B cell (primary cell): ENCODE measurements at regions not wholly inside any gene's neighbourhood (a gene's known extent, or its start where the extent isn't known, plus 50 kb on each side); places are given as distances from the start of the nearest gene placed in this dataset.

Experiments
- ATAC-seq: fragments of 200-7000 bp; cut with Tn5 transposase; one replicate; pipeline ENCODE4 v1.10.0; 2021; ENCODE audit warnings: low read depth, mild to moderate bottlenecking, moderate number of reproducible peaks, moderate library complexity
- CTCF ChIA-PET: fragments of 350-600 bp; sonication (Branson Sonifier 250); formaldehyde crosslinking; loops from one replicate; lab custom pipeline; 2021; ENCODE audit warnings: antibody characterized with exemption, inconsistent platforms; lab: Charles Lee
- POLR2A ChIA-PET: fragments of 350-600 bp; sonication (Branson Sonifier 250); formaldehyde crosslinking; loops from one replicate; lab custom pipeline; 2021; ENCODE audit warnings: antibody characterized with exemption; lab: Charles Lee
- DNase-seq: peaks from one replicate; pipeline ENCODE4 v3.0.0; 2013
- H2AFZ ChIP-seq: 2 replicates; pipeline ENCODE4 v1.6.1; 2012; ENCODE audit warnings: mild to moderate bottlenecking, low read depth, low read length; ENCODE audit not compliant: insufficient read depth, poor library complexity, severe bottlenecking
- H3K27ac ChIP-seq, 2 donors: 1 replicate in 1 of 2; 2 replicates in 1 of 2; pipeline ENCODE4 v1.5.1; 2012 to 2013; ENCODE audit warnings: low read length in 2 of 2, mild to moderate bottlenecking in 2 of 2, moderate library complexity in 1 of 2
- H3K27me3 ChIP-seq, 4 experiments: fragments of 200-600 bp in 1 of 4; sonication (generic) in 1 of 4; replicated peaks in 1 of 4; 1 replicate in 2 of 4; 2 replicates in 2 of 4; pipeline versions ENCODE4 v1.6.1 to v1.7.0; 2013 to 2016; ENCODE audit warnings: low read length in 3 of 4, mild to moderate bottlenecking in 2 of 4, mixed read lengths in 1 of 4, moderate library complexity in 1 of 4; ENCODE audit not compliant: insufficient read depth in 4 of 4, control insufficient read depth in 3 of 4; ENCODE audit errors: control extremely low read depth in 1 of 4
- H3K36me3 ChIP-seq, 2 experiments: replicated peaks in 1 of 2; 1 replicate in 1 of 2; 2 replicates in 1 of 2; pipeline versions ENCODE4 v1.6.1 to v1.7.1; 2013; ENCODE audit warnings: low read length in 1 of 2; ENCODE audit not compliant: insufficient read depth in 2 of 2, control insufficient read depth in 1 of 2; ENCODE audit errors: control extremely low read depth in 1 of 2, extremely low read depth in 1 of 2
- H3K4me1 ChIP-seq, 2 donors: fragments of 200-600 bp in 1 of 2; sonication (generic) in 1 of 2; 1 replicate in 1 of 2; 2 replicates in 1 of 2; pipeline versions ENCODE4 v1.5.1 to v1.6.1; 2013 to 2017; ENCODE audit warnings: low read length in 2 of 2; ENCODE audit not compliant: control insufficient read depth in 2 of 2, insufficient read depth in 2 of 2
- H3K4me2 ChIP-seq: replicated peaks from 2 replicates; pipeline ENCODE3; 2012; ENCODE audit warnings: mild to moderate bottlenecking, low read depth, low read length; ENCODE audit not compliant: poor library complexity, severe bottlenecking
- H3K4me3 ChIP-seq, 5 experiments: fragments of 200-600 bp in 1 of 5; sonication (generic) in 1 of 5; 1 replicate in 3 of 5; 2 replicates in 2 of 5; pipeline versions ENCODE4 v1.5.1 to v1.7.0; 2011 to 2016; ENCODE audit warnings: low read length in 4 of 5, mild to moderate bottlenecking in 4 of 5, low read depth in 2 of 5, control low read depth in 1 of 5, moderate library complexity in 1 of 5; ENCODE audit not compliant: insufficient read depth in 1 of 5; ENCODE audit errors: control extremely low read depth in 1 of 5, extremely low read depth in 1 of 5
- H3K79me2 ChIP-seq: fragments of 200-600 bp; sonication (generic); one replicate; pipeline ENCODE4 v1.6.0; 2016; ENCODE audit warnings: low read length; ENCODE audit not compliant: control insufficient read depth, insufficient read depth
- H3K9ac ChIP-seq: fragments of 200-600 bp; sonication (generic); 2 replicates; pipeline ENCODE4 v1.6.1; 2017; ENCODE audit warnings: mild to moderate bottlenecking, low read length, moderate library complexity
- H3K9me3 ChIP-seq, 3 donors: one replicate each; pipeline versions ENCODE4 v1.6.1 to v1.7.1; 2013; ENCODE audit warnings: low read length in 2 of 3; ENCODE audit not compliant: control insufficient read depth in 2 of 3, insufficient read depth in 1 of 3; ENCODE audit errors: control extremely low read depth in 1 of 3
- H4K20me1 ChIP-seq: 2 replicates; pipeline ENCODE4 v1.6.0; 2012; ENCODE audit warnings: mild to moderate bottlenecking, low read length; ENCODE audit not compliant: insufficient read depth, control insufficient read depth, poor library complexity, severe bottlenecking
- H3K27ac Mint-ChIP-seq: one replicate; pipeline ENCODE4 v1.8.0; 2021; ENCODE audit warnings: mixed read lengths
- H3K27me3 Mint-ChIP-seq: one replicate; pipeline ENCODE4 v1.8.0; 2021; ENCODE audit warnings: mixed read lengths
- H3K4me1 Mint-ChIP-seq: one replicate; pipeline ENCODE4 v1.8.0; 2021; ENCODE audit warnings: mixed read lengths
- H3K4me3 Mint-ChIP-seq: one replicate; pipeline ENCODE4 v1.8.0; 2021; ENCODE audit warnings: mixed read lengths
- H3K9me3 Mint-ChIP-seq: one replicate; pipeline ENCODE4 v1.8.0; 2022; ENCODE audit warnings: mixed read lengths; ENCODE audit not compliant: insufficient read depth
- EZH2 ChIP-seq: IDR thresholded peaks from 2 replicates; pipeline ENCODE4 v1.6.1; 2012; ENCODE audit warnings: borderline replicate concordance, low read depth, mild to moderate bottlenecking, moderate library complexity, low read length; ENCODE audit not compliant: insufficient read depth, poor library complexity, severe bottlenecking
- WGBS: methylation state at CpG from one replicate; pipeline ENCODE4 v1.1.5; 2013; ENCODE audit warnings: missing lambda C conversion rate; ENCODE audit not compliant: insufficient coverage; 5-methylcytosine and 5-hydroxymethylcytosine counted together
- intact Hi-C: fragments of 100-400 bp; cut with micrococcal nuclease; formaldehyde crosslinking; loops from one replicate; pipeline ENCODE4 v1.10.0; 2022
- TF ChIP-seq, protein P1 (sequence below): fragments of 200-600 bp; IDR thresholded peaks from one replicate; pipeline ENCODE4 v1.8.0; 2022; ENCODE audit warnings: antibody characterized with exemption, mild to moderate bottlenecking

DNA sequence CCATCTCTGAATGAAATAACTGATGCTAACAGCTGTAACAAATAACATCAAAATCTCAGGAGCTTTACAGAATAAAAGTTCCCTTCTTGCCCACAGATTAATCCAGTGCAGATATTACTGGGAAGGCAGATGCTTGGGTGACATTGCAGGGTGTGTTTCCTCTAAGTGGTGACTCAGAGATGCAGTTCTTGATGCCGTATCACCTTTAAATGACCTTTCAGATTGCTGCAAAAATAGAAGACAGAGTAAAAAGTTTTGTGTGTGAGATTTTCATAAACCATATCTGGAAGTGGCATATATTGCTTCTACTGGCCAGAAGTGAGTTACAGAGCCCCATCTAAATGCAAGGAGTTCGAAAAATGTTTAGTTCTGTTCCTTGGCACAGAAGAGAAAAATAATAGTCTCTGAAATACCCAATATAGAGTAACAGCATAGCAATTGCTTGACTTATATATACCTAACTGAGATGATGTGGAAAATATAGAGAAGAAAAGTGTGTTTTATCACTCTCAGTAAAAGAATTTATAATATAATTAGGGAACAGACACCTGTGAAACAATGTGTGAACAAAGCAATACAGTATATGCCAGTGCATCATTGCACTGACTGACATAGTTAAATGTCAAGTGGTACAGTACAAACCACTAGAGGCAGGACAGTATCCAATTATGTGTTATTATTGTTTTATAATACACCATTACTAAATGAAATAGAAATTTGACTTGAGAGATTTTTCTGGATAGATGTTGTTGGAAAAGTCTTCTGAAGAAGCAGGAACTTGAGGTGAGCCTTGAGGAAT is 430.7 kb upstream of the CBLB start:
- H3K4me2 ChIP-seq = no peak overlapping the region
- H3K36me3 ChIP-seq = no peaks in the 10 kb centered on the region
- no peak overlapping the region for H3K27ac ChIP-seq
- intact Hi-C loops = loop anchor here (10.0 kb wide), 1 partner anchor 175 kb away; no protein-coding TSS in a partner anchor
- ChIA-PET CTCF (no interaction called here), POLR2A (no interaction called here)
- no peaks in the 10 kb centered on the region for H3K27me3 Mint-ChIP-seq
- H3K9me3 Mint-ChIP-seq = no peaks in the 10 kb centered on the region
- no peak overlapping the region for H3K4me3 ChIP-seq
- H3K79me2 ChIP-seq = no peaks in the 10 kb centered on the region
- H3K27me3 ChIP-seq = no peaks in the 10 kb centered on the region
- TF ChIP-seq, protein P1, sequence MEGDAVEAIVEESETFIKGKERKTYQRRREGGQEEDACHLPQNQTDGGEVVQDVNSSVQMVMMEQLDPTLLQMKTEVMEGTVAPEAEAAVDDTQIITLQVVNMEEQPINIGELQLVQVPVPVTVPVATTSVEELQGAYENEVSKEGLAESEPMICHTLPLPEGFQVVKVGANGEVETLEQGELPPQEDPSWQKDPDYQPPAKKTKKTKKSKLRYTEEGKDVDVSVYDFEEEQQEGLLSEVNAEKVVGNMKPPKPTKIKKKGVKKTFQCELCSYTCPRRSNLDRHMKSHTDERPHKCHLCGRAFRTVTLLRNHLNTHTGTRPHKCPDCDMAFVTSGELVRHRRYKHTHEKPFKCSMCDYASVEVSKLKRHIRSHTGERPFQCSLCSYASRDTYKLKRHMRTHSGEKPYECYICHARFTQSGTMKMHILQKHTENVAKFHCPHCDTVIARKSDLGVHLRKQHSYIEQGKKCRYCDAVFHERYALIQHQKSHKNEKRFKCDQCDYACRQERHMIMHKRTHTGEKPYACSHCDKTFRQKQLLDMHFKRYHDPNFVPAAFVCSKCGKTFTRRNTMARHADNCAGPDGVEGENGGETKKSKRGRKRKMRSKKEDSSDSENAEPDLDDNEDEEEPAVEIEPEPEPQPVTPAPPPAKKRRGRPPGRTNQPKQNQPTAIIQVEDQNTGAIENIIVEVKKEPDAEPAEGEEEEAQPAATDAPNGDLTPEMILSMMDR = no peak
- TF ChIP-seq EZH2 = no peak
- no peak overlapping the region for H3K27ac Mint-ChIP-seq
- H2AFZ ChIP-seq = no peak overlapping the region
- no peaks in the 10 kb centered on the region for H3K9me3 ChIP-seq
- DNase-seq (no peak), ATAC-seq (no peak)
- peaks cover 20% of the 10 kb centered on the region for H3K4me1 Mint-ChIP-seq
- peaks cover 9% of the 10 kb centered on the region in 2 donors for H3K4me1 ChIP-seq
- WGBS = no CpG with 5 or more reads among the region's 2 CpGs
- no peaks in the 10 kb centered on the region for H4K20me1 ChIP-seq
- H3K4me3 Mint-ChIP-seq = no peak overlapping the region
- no peak overlapping the region for H3K9ac ChIP-seq
